ENCODE measurements at regions not wholly inside any gene's neighbourhood (a gene's known extent, or its start where the extent isn't known, plus 50 kb on each side); places are given as distances from the start of the nearest gene placed in this dataset.

DNA sequence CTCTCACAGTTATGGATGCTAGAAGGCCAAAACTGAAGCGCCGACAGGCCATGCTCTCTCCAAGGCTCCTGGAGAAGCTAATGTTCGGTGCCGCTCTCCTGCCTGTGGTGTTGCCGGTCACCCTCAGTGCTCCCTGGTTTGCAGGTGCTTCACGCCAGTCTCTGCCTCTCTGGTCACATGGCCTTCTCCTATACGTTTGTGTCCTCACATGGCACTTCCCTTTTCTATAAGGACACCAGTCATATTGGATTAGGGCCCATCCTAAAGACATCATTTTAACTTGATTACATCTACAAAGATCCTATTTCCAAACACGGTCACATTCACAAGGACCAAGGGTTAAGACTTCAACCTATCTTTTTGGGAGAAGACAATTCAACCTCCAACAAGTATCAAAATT lies 671.3 kb upstream of the ARGLU1 start:
- Histone ChIP-seq H3K27ac (no peak overlapping the region), H3K4me3 (no peak overlapping the region), H3K9me3 (no peaks in the 10 kb centered on the region), H3K27me3 (ENCODE audit: low read depth) (no peaks in the 10 kb centered on the region), H3K36me3 (no peaks in the 10 kb centered on the region), H3K4me1 (no peaks in the 10 kb centered on the region)
- intact Hi-C loops (cut with DNase I) = no loop called here
- no peak for DNase-seq
- TF ChIP-seq, protein P1, sequence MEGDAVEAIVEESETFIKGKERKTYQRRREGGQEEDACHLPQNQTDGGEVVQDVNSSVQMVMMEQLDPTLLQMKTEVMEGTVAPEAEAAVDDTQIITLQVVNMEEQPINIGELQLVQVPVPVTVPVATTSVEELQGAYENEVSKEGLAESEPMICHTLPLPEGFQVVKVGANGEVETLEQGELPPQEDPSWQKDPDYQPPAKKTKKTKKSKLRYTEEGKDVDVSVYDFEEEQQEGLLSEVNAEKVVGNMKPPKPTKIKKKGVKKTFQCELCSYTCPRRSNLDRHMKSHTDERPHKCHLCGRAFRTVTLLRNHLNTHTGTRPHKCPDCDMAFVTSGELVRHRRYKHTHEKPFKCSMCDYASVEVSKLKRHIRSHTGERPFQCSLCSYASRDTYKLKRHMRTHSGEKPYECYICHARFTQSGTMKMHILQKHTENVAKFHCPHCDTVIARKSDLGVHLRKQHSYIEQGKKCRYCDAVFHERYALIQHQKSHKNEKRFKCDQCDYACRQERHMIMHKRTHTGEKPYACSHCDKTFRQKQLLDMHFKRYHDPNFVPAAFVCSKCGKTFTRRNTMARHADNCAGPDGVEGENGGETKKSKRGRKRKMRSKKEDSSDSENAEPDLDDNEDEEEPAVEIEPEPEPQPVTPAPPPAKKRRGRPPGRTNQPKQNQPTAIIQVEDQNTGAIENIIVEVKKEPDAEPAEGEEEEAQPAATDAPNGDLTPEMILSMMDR (IDR thresholded peaks at IDR 0.05) = no peak
- ATAC-seq = no peak

DNA sequence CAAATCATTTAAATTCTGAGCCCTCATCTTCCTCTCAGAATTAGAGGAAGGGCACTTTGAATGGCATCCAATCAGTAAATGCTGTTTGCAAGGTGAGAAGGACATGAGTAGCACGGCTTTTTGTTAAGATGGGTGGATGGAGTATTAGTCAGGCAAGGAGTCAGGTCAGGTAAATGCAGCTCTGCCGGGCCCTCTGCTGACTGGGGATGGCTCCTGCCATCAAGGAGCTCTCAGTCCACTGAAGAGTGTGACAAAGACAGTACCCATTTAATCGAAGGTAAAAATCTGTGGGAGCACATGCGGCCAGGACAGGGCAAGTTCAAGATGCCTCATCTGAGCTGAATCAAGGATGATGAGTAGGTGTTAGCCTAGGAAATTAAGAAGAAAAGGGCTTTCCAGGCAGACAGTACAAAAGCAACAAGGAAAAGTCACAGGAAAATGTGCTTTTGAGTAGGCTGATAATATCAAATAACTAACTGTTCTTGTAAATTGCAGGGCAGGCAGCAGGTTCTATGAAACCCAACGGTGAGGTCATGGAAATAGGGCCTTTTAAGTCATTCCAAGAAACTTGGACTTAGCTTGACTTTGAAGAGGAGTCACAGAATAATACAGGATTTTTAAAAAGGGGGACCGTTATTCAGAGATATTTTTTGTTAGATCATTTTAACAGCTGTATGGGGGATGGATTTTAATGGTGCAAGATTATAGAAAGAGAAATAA lies 670.5 kb upstream of the ARGLU1 start:
- ATAC-seq (no peak), DNase-seq (no peak)
- H3K36me3 ChIP-seq = no peaks in the 10 kb centered on the region
- TF ChIP-seq, protein P1 (IDR thresholded peaks at IDR 0.05) = no peak
- H3K27me3 ChIP-seq (ENCODE audit: low read depth) = no peaks in the 10 kb centered on the region
- H3K27ac ChIP-seq = no peak overlapping the region
- H3K9me3 ChIP-seq = no peaks in the 10 kb centered on the region
- no peaks in the 10 kb centered on the region for H3K4me1 ChIP-seq
- H3K4me3 ChIP-seq = no peak overlapping the region
- intact Hi-C loops (cut with DNase I) = no loop called here

DNA sequence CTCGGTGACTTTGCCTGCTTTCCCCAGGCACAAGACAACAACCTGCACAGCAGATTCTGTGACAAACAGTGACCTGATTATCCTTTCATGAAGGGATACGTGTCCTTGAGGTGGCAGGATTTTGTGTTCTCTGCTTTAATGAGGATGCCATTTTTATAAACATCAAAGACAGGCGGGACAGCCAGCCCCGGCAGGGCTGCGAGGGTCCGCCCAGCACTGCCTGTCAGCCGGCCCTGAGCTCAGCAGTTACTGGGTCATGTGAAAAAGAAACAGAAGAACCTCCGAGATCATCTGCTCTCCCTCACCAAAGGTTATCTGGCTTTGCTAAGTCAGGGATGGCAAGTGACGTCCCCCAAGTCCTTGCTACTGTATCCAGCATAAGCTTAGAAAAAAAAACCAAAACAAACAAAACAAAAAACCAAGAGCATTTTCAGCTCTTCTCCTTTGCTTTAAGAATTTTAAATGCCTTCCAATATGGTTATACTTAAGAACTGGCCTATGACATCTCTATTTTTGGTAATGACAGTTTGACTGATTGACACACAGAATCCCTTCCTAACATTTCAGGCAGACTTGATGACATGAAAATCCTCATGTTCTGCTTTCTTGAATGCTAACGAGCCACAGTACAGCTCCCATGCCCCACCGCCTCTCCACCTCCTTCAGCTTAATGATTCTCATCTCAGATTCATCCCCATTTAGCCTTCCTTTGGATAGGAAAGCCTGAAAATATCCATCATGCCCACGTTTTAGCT lies 666.6 kb upstream of the ARGLU1 start:
- Histone ChIP-seq H3K27ac (no peak overlapping the region), H3K9me3 (no peaks in the 10 kb centered on the region), H3K4me3 (no peak overlapping the region), H3K36me3 (no peaks in the 10 kb centered on the region), H3K4me1 (no peaks in the 10 kb centered on the region), H3K27me3 (ENCODE audit: low read depth) (no peaks in the 10 kb centered on the region)
- DNase-seq = no peak
- intact Hi-C loops (cut with DNase I) = no loop called here
- ATAC-seq = no peak
- TF ChIP-seq, protein P1 (IDR thresholded peaks at IDR 0.05) = no peak

DNA sequence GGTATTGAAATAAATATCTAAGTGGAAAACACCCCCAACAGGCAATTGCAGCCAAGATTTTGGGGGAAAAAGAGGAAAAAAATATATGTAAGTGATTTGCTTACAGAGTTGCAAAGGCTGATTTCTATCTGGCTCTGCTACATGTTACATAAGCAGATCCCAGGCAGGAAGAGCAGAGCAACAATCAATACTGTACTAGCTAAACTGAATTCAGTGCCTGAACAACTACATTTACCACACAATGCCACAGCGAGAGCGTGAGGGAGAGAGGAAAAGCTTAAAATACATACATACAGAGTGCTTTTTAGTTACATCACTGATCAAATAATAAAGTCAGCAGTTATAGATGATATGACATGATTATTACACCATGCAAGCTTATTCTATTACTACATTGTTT lies 665.6 kb upstream of the ARGLU1 start:
- no peak for DNase-seq
- TF ChIP-seq, protein P1 (IDR thresholded peaks at IDR 0.05) = no peak
- H3K27me3 ChIP-seq (ENCODE audit: low read depth) = no peaks in the 10 kb centered on the region
- intact Hi-C loops (cut with DNase I) = no loop called here
- H3K4me1 ChIP-seq = no peaks in the 10 kb centered on the region
- H3K9me3 ChIP-seq = no peaks in the 10 kb centered on the region
- ATAC-seq = no peak
- no peaks in the 10 kb centered on the region for H3K36me3 ChIP-seq
- H3K4me3 ChIP-seq = no peak overlapping the region
- H3K27ac ChIP-seq = no peak overlapping the region

DNA sequence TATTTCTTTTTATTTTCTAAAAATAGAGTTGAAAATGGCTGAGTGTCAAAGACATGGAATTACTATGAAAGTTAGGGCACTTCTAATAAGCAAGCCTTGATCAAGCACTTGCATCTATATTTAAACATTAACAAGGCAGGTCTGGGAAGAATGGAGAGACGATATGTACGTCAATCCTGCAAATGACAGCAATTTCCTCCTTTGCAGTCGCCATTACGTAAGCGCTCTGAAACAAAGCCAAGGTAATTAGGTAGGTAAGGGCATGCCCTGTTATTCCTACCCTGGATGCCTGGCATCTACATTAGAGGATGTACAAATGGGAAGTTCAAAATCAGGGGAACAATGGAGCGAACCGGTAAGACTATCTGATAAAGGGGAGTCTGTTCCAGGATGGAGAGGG lies 664.0 kb upstream of the ARGLU1 start:
- H3K36me3 ChIP-seq = no peaks in the 10 kb centered on the region
- ATAC-seq (no peak), DNase-seq (no peak)
- H3K4me1 ChIP-seq = no peaks in the 10 kb centered on the region
- no peaks in the 10 kb centered on the region for H3K27me3 ChIP-seq (ENCODE audit: low read depth)
- no peak overlapping the region for H3K27ac ChIP-seq
- intact Hi-C loops (cut with DNase I) = no loop called here
- H3K9me3 ChIP-seq = no peaks in the 10 kb centered on the region
- H3K4me3 ChIP-seq = no peak overlapping the region
- TF ChIP-seq, protein P1 (IDR thresholded peaks at IDR 0.05) = no peak

All from lower lobe of right lung (tissue), 2 donors.